ENCODE measurements at regions not wholly inside any gene's neighbourhood (a gene's known extent, or its start where the extent isn't known, plus 50 kb on each side); places are given as distances from the start of the nearest gene placed in this dataset.

DNA sequence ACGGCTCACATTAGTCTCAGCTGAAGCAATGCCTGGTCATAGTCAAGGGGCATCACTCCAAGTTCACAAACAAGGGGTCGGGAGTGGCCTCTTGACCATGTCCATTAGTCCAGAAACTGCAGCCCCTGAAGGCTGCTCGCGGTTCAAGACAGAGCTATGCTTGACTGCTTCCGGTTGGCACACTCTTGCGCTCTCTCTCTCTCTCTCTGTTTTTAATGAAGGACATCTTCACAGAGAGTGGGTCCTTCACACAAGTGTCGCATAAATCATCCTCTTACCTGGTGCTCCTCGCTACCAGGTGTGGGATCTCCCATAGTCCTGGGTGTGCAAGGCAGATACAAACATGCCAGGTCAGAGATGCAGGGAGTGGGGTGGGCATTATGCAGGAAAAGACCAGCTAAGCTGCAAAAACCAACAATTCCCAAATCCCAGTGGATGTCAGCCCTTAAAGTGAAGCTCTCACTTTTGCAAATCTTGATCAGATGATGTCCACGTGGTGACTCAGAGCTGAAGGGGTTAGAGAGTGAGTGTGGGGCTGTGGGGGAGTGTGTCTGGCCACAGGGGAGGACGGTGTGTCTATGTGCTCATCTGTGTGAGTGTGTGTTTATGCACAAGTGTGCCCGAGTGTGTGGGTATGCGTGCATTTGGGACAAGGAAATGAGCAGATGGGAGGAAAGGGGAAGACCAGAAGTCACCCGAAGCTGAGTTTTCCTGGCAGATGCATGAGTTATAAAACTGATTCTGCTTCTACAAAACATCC lies 83.7 kb upstream of the PPP2R2D start:
- TF ChIP-seq, protein P1, sequence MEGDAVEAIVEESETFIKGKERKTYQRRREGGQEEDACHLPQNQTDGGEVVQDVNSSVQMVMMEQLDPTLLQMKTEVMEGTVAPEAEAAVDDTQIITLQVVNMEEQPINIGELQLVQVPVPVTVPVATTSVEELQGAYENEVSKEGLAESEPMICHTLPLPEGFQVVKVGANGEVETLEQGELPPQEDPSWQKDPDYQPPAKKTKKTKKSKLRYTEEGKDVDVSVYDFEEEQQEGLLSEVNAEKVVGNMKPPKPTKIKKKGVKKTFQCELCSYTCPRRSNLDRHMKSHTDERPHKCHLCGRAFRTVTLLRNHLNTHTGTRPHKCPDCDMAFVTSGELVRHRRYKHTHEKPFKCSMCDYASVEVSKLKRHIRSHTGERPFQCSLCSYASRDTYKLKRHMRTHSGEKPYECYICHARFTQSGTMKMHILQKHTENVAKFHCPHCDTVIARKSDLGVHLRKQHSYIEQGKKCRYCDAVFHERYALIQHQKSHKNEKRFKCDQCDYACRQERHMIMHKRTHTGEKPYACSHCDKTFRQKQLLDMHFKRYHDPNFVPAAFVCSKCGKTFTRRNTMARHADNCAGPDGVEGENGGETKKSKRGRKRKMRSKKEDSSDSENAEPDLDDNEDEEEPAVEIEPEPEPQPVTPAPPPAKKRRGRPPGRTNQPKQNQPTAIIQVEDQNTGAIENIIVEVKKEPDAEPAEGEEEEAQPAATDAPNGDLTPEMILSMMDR (IDR thresholded peaks at IDR 0.05), result no peak
- TF ChIP-seq POLR2A (IDR thresholded peaks at IDR 0.05), result no peak

Data from testis (tissue), 2 donors.